Stomach (tissue), 8 donors: ENCODE measurements at regions not wholly inside any gene's neighbourhood (a gene's known extent, or its start where the extent isn't known, plus 50 kb on each side); places are given as distances from the start of the nearest gene placed in this dataset.

Source experiments
- DNase-seq, 2 donors: peaks; one replicate each; pipeline versions ENCODE4 v3.0.0 to v3.0.0-alpha.2; 2013 to 2019
- H3K27ac ChIP-seq, 5 donors: fragments of 200-600 bp in 4 of 5; sonication (generic) in 4 of 5; one replicate each; pipeline ENCODE4 v1.5.1; 2013 to 2019; ENCODE audit warnings: mild to moderate bottlenecking in 1 of 5, moderate library complexity in 1 of 5
- H3K27me3 ChIP-seq, 3 donors: fragments of 200-600 bp; sonication (generic); one replicate each; pipeline ENCODE4 v1.5.1; 2017 to 2019; ENCODE audit warnings: mixed run types in 1 of 3
- H3K36me3 ChIP-seq, 4 donors: fragments of 200-600 bp; sonication (generic); 1 replicate in 3 of 4; 2 replicates in 1 of 4; pipeline ENCODE4 v1.5.1; 2016 to 2019
- H3K4me1 ChIP-seq, 4 donors: fragments of 200-600 bp; sonication (generic); one replicate each; pipeline ENCODE4 v1.5.1; 2016 to 2019
- H3K4me3 ChIP-seq, 4 donors: fragments of 200-600 bp; sonication (generic) in 3 of 4; one replicate each; pipeline ENCODE4 v1.5.1; 2016 to 2019; ENCODE audit warnings: mild to moderate bottlenecking in 1 of 4
- H3K9me3 ChIP-seq, 4 donors: fragments of 200-600 bp; sonication (generic); one replicate each; pipeline ENCODE4 v1.5.1; 2016 to 2019
- EP300 ChIP-seq: sonication (generic); formaldehyde crosslinking; IDR thresholded peaks from one replicate; pipeline ENCODE4 v1.6.1; 2017; ENCODE audit warnings: antibody characterized with exemption
- POLR2A ChIP-seq, 4 donors: fragments of 450-650 bp; IDR thresholded peaks; one replicate each; pipeline ENCODE4 v1.6.1; 2016; ENCODE audit warnings: antibody characterized with exemption in 4 of 4, control low read depth in 2 of 4, mild to moderate bottlenecking in 1 of 4, moderate library complexity in 1 of 4
- POLR2AphosphoS5 ChIP-seq, 3 donors: sonication (generic); formaldehyde crosslinking; IDR thresholded peaks; one replicate each; pipeline ENCODE4 v1.6.1; 2016; ENCODE audit warnings: antibody characterized with exemption in 3 of 3
- WGBS, 5 donors: extraction: QIAGEN DNeasy Blood & Tissue Kit in 3 of 5; methylation state at CpG; one replicate each; pipeline versions ENCODE4 v1.1.5 to v1.1.7; 2013 to 2018; 5-methylcytosine and 5-hydroxymethylcytosine counted together
- intact Hi-C: fragments of 100-400 bp; cut with DNase I; formaldehyde crosslinking; loops from one replicate; pipeline ENCODE4 v1.15.1; 2023; ENCODE audit warnings: low total_unique reads
- TF ChIP-seq, protein P1 (sequence below), 7 experiments: fragments of 450-650 bp in 4 of 7; fragments of 200-600 bp in 3 of 7; sonication (generic) in 3 of 7; IDR thresholded peaks; one replicate each; pipeline ENCODE4 v1.5.1; 2016 to 2019; ENCODE audit warnings: antibody characterized with exemption in 7 of 7, control low read depth in 2 of 7, mild to moderate bottlenecking in 1 of 7
- donor health status: healthy with polysubstance abuse.
- donor health status: Bipolar disorder and iron deficiency.
- donor health status: healthy.

DNA sequence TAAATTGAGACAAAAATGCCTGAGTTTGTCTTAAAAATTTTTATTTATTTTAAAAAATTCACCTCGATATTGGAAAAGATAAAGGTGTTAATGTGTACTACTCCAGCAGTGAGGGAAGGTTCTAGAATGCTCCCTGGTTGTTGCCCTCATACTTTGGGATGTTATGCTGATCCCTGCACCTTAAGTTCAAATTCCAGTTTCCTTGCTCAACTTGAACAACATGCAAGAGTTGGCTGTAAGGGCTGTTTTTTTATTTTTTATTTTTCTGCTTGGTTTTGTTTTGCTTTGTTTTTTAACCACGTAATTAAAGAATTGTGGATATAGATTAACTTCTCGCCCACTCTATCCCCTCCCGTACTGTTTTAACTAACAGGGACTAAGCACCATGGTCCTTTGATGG is 158.7 kb upstream of the CITED2 start:
- H3K27me3 ChIP-seq: no peaks in the 10 kb centered on the region
- H3K27ac ChIP-seq: peak overlapping the region in 4 of 5 donors; percentile 66 to 78 (median 74)
- TF ChIP-seq EP300: no peak
- TF ChIP-seq POLR2AphosphoS5 (IDR thresholded peaks at IDR 0.05): no peak
- TF ChIP-seq, protein P1, sequence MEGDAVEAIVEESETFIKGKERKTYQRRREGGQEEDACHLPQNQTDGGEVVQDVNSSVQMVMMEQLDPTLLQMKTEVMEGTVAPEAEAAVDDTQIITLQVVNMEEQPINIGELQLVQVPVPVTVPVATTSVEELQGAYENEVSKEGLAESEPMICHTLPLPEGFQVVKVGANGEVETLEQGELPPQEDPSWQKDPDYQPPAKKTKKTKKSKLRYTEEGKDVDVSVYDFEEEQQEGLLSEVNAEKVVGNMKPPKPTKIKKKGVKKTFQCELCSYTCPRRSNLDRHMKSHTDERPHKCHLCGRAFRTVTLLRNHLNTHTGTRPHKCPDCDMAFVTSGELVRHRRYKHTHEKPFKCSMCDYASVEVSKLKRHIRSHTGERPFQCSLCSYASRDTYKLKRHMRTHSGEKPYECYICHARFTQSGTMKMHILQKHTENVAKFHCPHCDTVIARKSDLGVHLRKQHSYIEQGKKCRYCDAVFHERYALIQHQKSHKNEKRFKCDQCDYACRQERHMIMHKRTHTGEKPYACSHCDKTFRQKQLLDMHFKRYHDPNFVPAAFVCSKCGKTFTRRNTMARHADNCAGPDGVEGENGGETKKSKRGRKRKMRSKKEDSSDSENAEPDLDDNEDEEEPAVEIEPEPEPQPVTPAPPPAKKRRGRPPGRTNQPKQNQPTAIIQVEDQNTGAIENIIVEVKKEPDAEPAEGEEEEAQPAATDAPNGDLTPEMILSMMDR (IDR thresholded peaks at IDR 0.05): no peak
- no peak for TF ChIP-seq POLR2A (IDR thresholded peaks at IDR 0.05)
- no peaks in the 10 kb centered on the region for H3K9me3 ChIP-seq
- H3K4me3 ChIP-seq: no peak overlapping the region
- WGBS, 5 donors: 81 to 88% (median 86%) methylated on average over 4 of the region's 4 CpGs
- peaks cover 32 to 76% (median 50%) of the 10 kb centered on the region in 4 donors for H3K4me1 ChIP-seq
- DNase-seq: no peak
- intact Hi-C loops: no loop called here
- no peaks in the 10 kb centered on the region for H3K36me3 ChIP-seq

DNA sequence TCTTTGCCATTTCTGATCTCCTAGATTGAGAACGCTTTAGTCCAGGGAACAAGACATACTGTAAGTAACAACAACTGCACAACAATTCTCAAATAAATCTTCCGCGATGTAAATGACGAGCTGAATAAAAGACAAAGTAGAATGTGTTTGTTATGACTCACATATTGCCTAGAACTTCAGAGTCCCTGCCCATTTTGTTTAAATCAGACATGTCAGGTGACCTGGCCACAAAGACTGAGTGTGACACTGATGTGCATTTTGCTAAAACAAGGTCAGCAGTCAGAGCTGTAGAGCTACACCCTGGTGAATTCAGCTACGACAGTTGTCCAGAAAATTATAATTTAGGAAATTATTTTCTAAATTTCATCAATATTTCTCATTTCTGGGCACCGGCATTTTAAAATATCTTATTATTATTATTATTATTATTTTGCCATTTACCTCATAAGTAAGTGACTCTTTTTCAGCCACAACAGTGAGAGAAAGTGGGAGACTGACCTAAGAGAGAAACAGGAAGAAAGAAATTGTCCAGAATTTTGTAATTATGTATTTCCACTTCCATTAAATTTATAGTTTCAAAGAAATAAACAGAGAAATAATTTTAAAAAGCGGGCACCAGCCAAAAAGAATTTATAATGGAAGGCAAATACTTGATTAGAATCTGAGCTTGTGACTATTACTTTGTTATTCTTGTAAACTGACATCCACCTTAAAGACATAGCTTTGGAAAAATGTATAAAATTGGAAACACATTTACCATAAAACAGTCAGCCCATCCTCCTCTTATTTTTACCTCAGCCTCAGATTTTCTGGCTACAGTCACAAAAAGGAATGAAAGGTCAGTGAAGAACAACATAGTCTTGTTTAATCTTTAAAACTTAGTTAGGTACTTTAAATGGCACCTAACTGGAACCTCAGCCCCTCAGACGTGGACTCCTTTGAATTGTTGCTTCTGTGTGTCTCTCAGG is 157.0 kb upstream of the CITED2 start:
- WGBS, 5 donors: 62 to 72% (median 63%) methylated on average over 8 of the region's 8 CpGs
- H3K4me1 ChIP-seq: peaks cover 20 to 59% (median 39%) of the 10 kb centered on the region in 4 donors
- H3K9me3 ChIP-seq: no peaks in the 10 kb centered on the region
- DNase-seq: peak in 1 of 2 donors; percentile 36
- H3K36me3 ChIP-seq: no peaks in the 10 kb centered on the region
- TF ChIP-seq EP300: no peak
- TF ChIP-seq POLR2A (IDR thresholded peaks at IDR 0.05): no peak
- TF ChIP-seq, protein P1 (IDR thresholded peaks at IDR 0.05): no peak
- no peak for TF ChIP-seq POLR2AphosphoS5 (IDR thresholded peaks at IDR 0.05)
- intact Hi-C loops: no loop called here
- peak overlapping the region in 2 of 5 donors; percentile 4 to 34 for H3K27ac ChIP-seq
- H3K27me3 ChIP-seq: no peaks in the 10 kb centered on the region
- H3K4me3 ChIP-seq: no peak overlapping the region

DNA sequence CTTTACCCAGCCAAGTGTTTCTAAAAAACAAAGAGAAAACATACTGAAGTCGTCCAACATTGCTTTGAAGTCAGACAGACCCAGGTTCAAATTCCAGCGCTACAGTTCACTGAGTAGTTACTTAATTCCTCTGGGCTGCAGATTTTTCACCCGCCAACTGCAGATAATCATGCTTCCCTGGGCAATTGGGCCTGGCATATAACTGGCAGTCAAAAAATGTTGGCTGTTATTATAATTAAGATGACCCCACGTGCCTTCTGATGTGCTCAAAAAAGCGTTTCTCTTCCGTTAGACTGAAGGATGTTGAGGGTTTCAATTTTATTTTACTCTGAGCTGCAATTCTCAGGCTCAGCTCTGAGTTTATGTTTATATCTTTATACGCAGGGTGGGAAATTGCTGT is 156.1 kb upstream of the CITED2 start:
- Histone ChIP-seq H3K9me3 (no peaks in the 10 kb centered on the region), H3K27me3 (no peaks in the 10 kb centered on the region), H3K36me3 (no peaks in the 10 kb centered on the region), H3K4me1 (peaks cover 18 to 51% (median 33%) of the 10 kb centered on the region in 4 donors), H3K27ac (peak overlapping the region in 3 of 5 donors; percentile 4 to 52 (median 34)), H3K4me3 (no peak overlapping the region)
- TF ChIP-seq EP300 (no peak), POLR2A (IDR thresholded peaks at IDR 0.05) (no peak), POLR2AphosphoS5 (IDR thresholded peaks at IDR 0.05) (no peak)
- TF ChIP-seq, protein P1 (IDR thresholded peaks at IDR 0.05): no peak
- DNase-seq: no peak
- intact Hi-C loops: no loop called here
- 74 to 82% (median 79%) methylated on average over 7 of the region's 7 CpGs for WGBS, 5 donors

DNA sequence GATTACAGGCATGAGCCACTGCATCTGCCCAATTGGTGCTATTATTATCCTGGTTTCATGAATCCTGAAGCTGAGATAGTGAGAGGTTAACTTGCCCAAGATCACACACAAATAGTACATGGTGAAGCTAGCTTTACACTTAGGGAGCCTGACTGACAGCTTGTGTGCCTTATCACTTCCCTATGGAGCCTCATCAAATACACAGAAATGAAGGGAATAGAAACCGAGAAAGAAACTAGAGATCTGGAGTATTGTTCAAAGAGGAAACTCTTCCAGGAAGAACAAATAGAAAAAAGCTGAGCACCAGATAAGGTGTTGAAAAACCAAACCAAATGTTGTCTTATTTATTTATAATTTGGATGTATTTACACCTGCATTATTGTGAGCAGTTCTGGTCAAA is 155.0 kb upstream of the CITED2 start:
- TF ChIP-seq POLR2AphosphoS5 (IDR thresholded peaks at IDR 0.05) (no peak), POLR2A (IDR thresholded peaks at IDR 0.05) (no peak), EP300 (no peak)
- TF ChIP-seq, protein P1 (IDR thresholded peaks at IDR 0.05): no peak
- intact Hi-C loops: no loop called here
- Histone ChIP-seq H3K36me3 (no peaks in the 10 kb centered on the region), H3K27me3 (no peaks in the 10 kb centered on the region), H3K4me3 (no peak overlapping the region), H3K27ac (no peak overlapping the region), H3K4me1 (peaks cover 13 to 40% (median 21%) of the 10 kb centered on the region in 4 donors), H3K9me3 (no peaks in the 10 kb centered on the region)
- 34 to 61% (median 48%) methylated on average over 1 of the region's 1 CpG for WGBS, 5 donors
- DNase-seq: no peak
